ENCODE measurements at regions not wholly inside any gene's neighbourhood (a gene's known extent, or its start where the extent isn't known, plus 50 kb on each side); places are given as distances from the start of the nearest gene placed in this dataset.
"Not testable (repeated sequence)": the region's sequence is repeated elsewhere in the genome, so short reads cannot be mapped to it uniquely, and the experiment has no call there.

- no CpG with 5 or more reads among the region's 1 CpG for WGBS (ENCODE audit: insufficient coverage, low lambda C conversion rate)
- no peak for DNase-seq
- no peaks in the 10 kb centered on the region for H3K4me1 ChIP-seq (ENCODE audit: control insufficient read depth, insufficient read depth, low read length)
These were observed 66.7 kb upstream of the TNIK start for GRCh38 chr3:171526869-171527268.

DNA sequence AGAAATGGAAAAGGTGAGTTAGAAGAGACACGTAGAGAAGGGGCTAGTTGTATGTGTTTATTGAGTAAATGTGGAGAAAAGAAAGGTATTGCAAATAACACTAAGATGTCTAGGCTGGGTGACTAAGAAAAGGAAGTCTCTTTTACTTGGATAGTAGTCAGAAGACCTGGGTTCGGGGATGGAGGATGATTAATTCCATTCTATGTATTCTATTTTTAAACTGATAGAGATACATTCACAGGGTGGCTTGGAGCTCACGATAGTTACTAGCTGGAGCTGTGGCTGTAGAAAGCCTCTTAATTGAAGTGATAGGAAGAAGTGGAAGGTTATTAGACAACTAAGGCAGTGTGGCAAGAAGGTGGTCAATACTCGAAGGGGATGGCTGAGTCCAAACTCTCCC is 65.9 kb upstream of the TNIK start:
- WGBS (ENCODE audit: insufficient coverage, low lambda C conversion rate) = 100% methylated on average over 1 of the region's 4 CpGs
- no peak for DNase-seq
- H3K36me3 ChIP-seq (ENCODE audit: control insufficient read depth, insufficient read depth, low read length) = no peaks in the 10 kb centered on the region
- no peaks in the 10 kb centered on the region for H3K9me3 ChIP-seq (ENCODE audit: control insufficient read depth, low read depth, low read length)
- no peak overlapping the region for H3K4me3 ChIP-seq (ENCODE audit: low read length)
- no peaks in the 10 kb centered on the region for H3K27me3 ChIP-seq (ENCODE audit: control insufficient read depth, insufficient read depth, low read length)
- no peak overlapping the region for H3K27ac ChIP-seq (ENCODE audit: low read length)
- no peaks in the 10 kb centered on the region for H3K4me1 ChIP-seq (ENCODE audit: control insufficient read depth, insufficient read depth, low read length)

More at GRCh38 chr3:171526869-171527268, 66.7 kb upstream of the TNIK start:
- Histone ChIP-seq H3K4me3 (ENCODE audit: low read length) (no peak overlapping the region), H3K9me3 (ENCODE audit: control insufficient read depth, low read depth, low read length) (no peaks in the 10 kb centered on the region), H3K36me3 (ENCODE audit: control insufficient read depth, insufficient read depth, low read length) (no peaks in the 10 kb centered on the region), H3K27ac (ENCODE audit: low read length) (no peak overlapping the region), H3K27me3 (ENCODE audit: control insufficient read depth, insufficient read depth, low read length) (no peaks in the 10 kb centered on the region)

- H3K4me1 ChIP-seq (ENCODE audit: control insufficient read depth, insufficient read depth, low read length) = no peaks in the 10 kb centered on the region
- H3K36me3 ChIP-seq (ENCODE audit: control insufficient read depth, insufficient read depth, low read length) = no peaks in the 10 kb centered on the region
- no peaks in the 10 kb centered on the region for H3K9me3 ChIP-seq (ENCODE audit: control insufficient read depth, low read depth, low read length)
- H3K4me3 ChIP-seq (ENCODE audit: low read length) = no peak overlapping the region
- H3K27ac ChIP-seq (ENCODE audit: low read length) = no peak overlapping the region
- DNase-seq = no peak
- no CpG with 5 or more reads among the region's 6 CpGs for WGBS (ENCODE audit: insufficient coverage, low lambda C conversion rate)
- H3K27me3 ChIP-seq (ENCODE audit: control insufficient read depth, insufficient read depth, low read length) = no peaks in the 10 kb centered on the region
These were observed 65.2 kb upstream of the TNIK start for GRCh38 chr3:171525437-171525836.

GRCh38 chr3:171524921-171525310 is 64.7 kb upstream of the TNIK start:
- Histone ChIP-seq H3K4me3 (ENCODE audit: low read length) (no peak overlapping the region), H3K27me3 (ENCODE audit: control insufficient read depth, insufficient read depth, low read length) (no peaks in the 10 kb centered on the region), H3K4me1 (ENCODE audit: control insufficient read depth, insufficient read depth, low read length) (no peaks in the 10 kb centered on the region), H3K9me3 (ENCODE audit: control insufficient read depth, low read depth, low read length) (no peaks in the 10 kb centered on the region), H3K36me3 (ENCODE audit: control insufficient read depth, insufficient read depth, low read length) (no peaks in the 10 kb centered on the region), H3K27ac (ENCODE audit: low read length) (no peak overlapping the region)
- DNase-seq = no peak
- WGBS (ENCODE audit: insufficient coverage, low lambda C conversion rate) = no CpG with 5 or more reads among the region's 4 CpGs

DNA sequence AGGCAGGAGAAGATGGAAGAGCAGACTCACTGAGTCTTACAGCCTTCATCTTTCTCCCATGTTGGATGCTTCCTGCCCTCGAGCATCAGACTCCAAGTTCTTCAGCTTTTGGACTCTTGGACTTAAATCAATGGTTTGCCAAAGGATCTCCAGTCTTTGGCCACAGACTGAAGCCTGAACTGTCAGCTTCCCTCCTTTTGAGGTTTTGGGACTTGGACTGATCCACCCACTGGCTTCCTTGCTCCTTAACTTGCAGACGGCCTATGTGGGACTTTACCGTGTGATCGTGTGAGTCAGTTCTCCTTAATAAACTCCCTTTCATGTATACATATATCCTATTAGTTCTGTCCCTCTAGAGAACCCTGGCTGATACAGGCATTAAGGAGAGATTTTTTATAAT is 62.4 kb upstream of the TNIK start:
- DNase-seq = no peak
- Histone ChIP-seq H3K27me3 (ENCODE audit: control insufficient read depth, insufficient read depth, low read length) (no peaks in the 10 kb centered on the region), H3K4me1 (ENCODE audit: control insufficient read depth, insufficient read depth, low read length) (no peaks in the 10 kb centered on the region), H3K9me3 (ENCODE audit: control insufficient read depth, low read depth, low read length) (no peaks in the 10 kb centered on the region), H3K4me3 (ENCODE audit: low read length) (no peak overlapping the region), H3K27ac (ENCODE audit: low read length) (no peak overlapping the region), H3K36me3 (ENCODE audit: control insufficient read depth, insufficient read depth, low read length) (no peaks in the 10 kb centered on the region)
- no CpG with 5 or more reads among the region's 4 CpGs for WGBS (ENCODE audit: insufficient coverage, low lambda C conversion rate)

GRCh38 chr3:171519423-171519822 is 59.2 kb upstream of the TNIK start:
- H3K27me3 ChIP-seq (ENCODE audit: control insufficient read depth, insufficient read depth, low read length); DNase-seq; H3K4me1 ChIP-seq (ENCODE audit: control insufficient read depth, insufficient read depth, low read length); H3K36me3 ChIP-seq (ENCODE audit: control insufficient read depth, insufficient read depth, low read length); H3K9me3 ChIP-seq (ENCODE audit: control insufficient read depth, low read depth, low read length); H3K4me3 ChIP-seq (ENCODE audit: low read length); H3K27ac ChIP-seq (ENCODE audit: low read length): not testable (repeated sequence)
- no CpG with 5 or more reads among the region's 2 CpGs for WGBS (ENCODE audit: insufficient coverage, low lambda C conversion rate)

- no peak overlapping the region for H3K27ac ChIP-seq (ENCODE audit: low read length)
- H3K27me3 ChIP-seq (ENCODE audit: control insufficient read depth, insufficient read depth, low read length) = no peaks in the 10 kb centered on the region
- no CpG with 5 or more reads among the region's 2 CpGs for WGBS (ENCODE audit: insufficient coverage, low lambda C conversion rate)
- H3K9me3 ChIP-seq (ENCODE audit: control insufficient read depth, low read depth, low read length) = no peaks in the 10 kb centered on the region
- H3K4me3 ChIP-seq (ENCODE audit: low read length) = no peak overlapping the region
- H3K4me1 ChIP-seq (ENCODE audit: control insufficient read depth, insufficient read depth, low read length) = no peaks in the 10 kb centered on the region
- DNase-seq = no peak
- no peaks in the 10 kb centered on the region for H3K36me3 ChIP-seq (ENCODE audit: control insufficient read depth, insufficient read depth, low read length)
These were observed 56.6 kb upstream of the TNIK start for GRCh38 chr3:171516765-171517164.

- H3K9me3 ChIP-seq (ENCODE audit: control insufficient read depth, low read depth, low read length) = no peaks in the 10 kb centered on the region
- no peaks in the 10 kb centered on the region for H3K4me1 ChIP-seq (ENCODE audit: control insufficient read depth, insufficient read depth, low read length)
- H3K4me3 ChIP-seq (ENCODE audit: low read length) = no peak overlapping the region
- DNase-seq = no peak
- no peaks in the 10 kb centered on the region for H3K27me3 ChIP-seq (ENCODE audit: control insufficient read depth, insufficient read depth, low read length)
- no peaks in the 10 kb centered on the region for H3K36me3 ChIP-seq (ENCODE audit: control insufficient read depth, insufficient read depth, low read length)
- WGBS (ENCODE audit: insufficient coverage, low lambda C conversion rate) = 75% methylated on average over 1 of the region's 2 CpGs
- no peak overlapping the region for H3K27ac ChIP-seq (ENCODE audit: low read length)
These were observed 54.3 kb upstream of the TNIK start for GRCh38 chr3:171514466-171514865.

DNA sequence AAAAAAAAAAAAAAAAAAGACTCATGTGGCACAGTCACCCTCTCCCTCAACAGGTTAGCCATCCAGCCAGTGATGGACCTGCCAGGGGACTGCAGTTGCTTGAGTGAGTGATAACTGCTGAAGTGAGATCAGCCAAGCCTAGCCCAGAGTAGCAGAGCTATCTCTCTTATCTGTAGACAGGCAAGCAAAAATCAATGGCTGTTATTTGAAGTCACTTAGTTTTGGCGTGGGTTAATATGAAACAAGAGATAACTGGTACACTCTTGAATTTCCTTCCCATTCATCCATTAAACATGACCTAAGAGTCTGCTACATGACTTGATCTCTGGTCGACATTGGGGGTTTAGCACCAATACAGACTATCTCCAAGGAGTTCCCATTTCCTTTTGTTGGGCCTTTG is 51.2 kb upstream of the TNIK start:
- Histone ChIP-seq H3K27ac (ENCODE audit: low read length) (no peak overlapping the region), H3K9me3 (ENCODE audit: control insufficient read depth, low read depth, low read length) (no peaks in the 10 kb centered on the region), H3K36me3 (ENCODE audit: control insufficient read depth, insufficient read depth, low read length) (no peaks in the 10 kb centered on the region), H3K27me3 (ENCODE audit: control insufficient read depth, insufficient read depth, low read length) (no peaks in the 10 kb centered on the region), H3K4me1 (ENCODE audit: control insufficient read depth, insufficient read depth, low read length) (no peaks in the 10 kb centered on the region), H3K4me3 (ENCODE audit: low read length) (no peak overlapping the region)
- 67% methylated on average over 1 of the region's 2 CpGs for WGBS (ENCODE audit: insufficient coverage, low lambda C conversion rate)
- no peak for DNase-seq
